Left ventricle myocardium superior (tissue), 1 donor: ENCODE measurements at regions not wholly inside any gene's neighbourhood (a gene's known extent, or its start where the extent isn't known, plus 50 kb on each side); places are given as distances from the start of the nearest gene placed in this dataset.
"Not testable (repeated sequence)": the region's sequence is repeated elsewhere in the genome, so short reads cannot be mapped to it uniquely, and the experiment has no call there.

Source experiments
- ATAC-seq: fragments of 200-7000 bp; cut with Tn5 transposase; one replicate; pipeline ENCODE4 v1.9.1; 2020; ENCODE audit warnings: mild to moderate bottlenecking, moderate library complexity
- DNase-seq: peaks from one replicate; pipeline ENCODE4 v3.0.0-alpha.2; 2020
- intact Hi-C: fragments of 100-400 bp; cut with micrococcal nuclease; formaldehyde crosslinking; loops from one replicate; pipeline ENCODE4 v1.11.0; 2022
- donor health status: DM: no; HTN: yes; CAD: no; lungs with severe emphysema.

DNA sequence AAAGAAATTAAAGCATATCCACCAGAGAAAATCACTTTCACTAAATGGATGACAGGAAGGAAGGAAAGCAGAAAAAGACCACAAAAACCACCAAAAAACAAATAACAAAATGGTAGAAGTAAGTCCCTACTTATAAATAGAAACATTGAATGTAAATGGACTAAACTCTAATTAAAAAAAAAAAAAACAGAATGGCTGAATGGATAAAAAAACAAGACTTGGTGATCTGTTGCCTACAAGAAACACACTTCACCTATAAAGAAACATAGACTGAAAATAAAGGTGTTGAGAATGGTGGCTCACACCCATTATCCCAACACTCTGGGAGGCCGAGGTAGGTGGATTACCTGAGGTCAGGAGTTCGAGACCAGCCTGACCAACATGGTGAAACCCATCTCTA, 122.9 kb downstream of the HMHB1 start:
- ATAC-seq (no peak), DNase-seq (no peak)
- intact Hi-C loops, result no loop called here

DNA sequence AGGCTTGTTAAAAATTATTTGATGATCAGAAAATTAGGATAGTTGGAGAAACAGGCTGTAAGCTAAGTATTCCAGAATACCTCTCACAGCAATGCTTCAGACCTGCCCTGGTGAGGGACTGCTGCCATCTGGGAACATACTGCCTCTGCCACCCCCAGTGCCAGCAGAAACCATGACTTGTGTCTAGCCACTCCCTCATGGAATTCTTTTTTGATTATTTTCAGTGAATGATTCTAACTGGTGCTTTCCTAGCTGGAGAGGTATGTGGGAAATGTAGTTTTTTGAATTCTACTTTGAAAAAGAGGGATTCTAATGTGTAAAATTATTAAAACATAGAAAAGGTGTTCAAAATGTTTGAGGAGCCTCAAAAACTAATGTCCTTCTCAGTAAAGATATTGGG, 126.3 kb downstream of the HMHB1 start:
- intact Hi-C loops, result no loop called here
- DNase-seq (no peak), ATAC-seq (no peak)

DNA sequence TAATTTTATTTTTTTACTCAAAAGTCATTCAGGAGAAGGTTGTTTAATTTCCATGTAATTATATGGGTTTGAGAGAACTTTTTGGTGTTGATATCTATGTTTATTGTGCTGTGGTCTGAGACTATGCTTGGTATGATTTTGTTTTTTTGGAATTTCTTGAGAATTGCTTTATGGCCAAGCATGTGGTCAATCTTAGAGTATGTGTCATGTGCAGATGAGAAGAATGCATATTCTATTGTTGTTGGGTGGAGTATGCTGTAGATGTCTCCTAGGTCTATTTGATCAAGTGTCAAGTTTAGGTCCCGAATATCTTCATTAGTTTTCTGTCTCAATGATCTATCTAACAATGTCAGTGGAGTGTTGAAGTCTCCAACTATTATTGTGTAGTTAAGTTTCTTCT, 134.9 kb downstream of the HMHB1 start:
- ATAC-seq (no peak), DNase-seq (no peak)
- intact Hi-C loops, result no loop called here

DNA sequence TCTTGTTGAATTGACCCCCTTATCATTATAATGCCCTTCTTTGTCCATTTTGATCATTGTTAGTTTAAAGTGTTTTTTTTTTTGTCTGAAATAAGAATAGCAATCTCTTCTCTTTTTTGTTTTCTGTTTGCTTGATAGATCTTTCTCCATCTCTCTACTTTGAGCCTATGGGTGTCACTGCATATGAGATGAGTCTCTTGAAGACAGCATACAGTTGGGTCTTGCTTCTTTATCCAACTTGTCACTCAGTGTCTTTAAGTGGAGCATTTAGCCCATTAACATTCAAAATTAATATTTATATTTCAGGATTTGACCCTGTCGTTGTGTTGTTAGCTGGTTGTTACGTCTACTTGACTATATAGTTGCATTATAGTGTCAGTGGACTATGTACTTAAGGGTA, 135.4 kb downstream of the HMHB1 start:
- intact Hi-C loops, result no loop called here
- ATAC-seq (no peak), DNase-seq (no peak)

DNA sequence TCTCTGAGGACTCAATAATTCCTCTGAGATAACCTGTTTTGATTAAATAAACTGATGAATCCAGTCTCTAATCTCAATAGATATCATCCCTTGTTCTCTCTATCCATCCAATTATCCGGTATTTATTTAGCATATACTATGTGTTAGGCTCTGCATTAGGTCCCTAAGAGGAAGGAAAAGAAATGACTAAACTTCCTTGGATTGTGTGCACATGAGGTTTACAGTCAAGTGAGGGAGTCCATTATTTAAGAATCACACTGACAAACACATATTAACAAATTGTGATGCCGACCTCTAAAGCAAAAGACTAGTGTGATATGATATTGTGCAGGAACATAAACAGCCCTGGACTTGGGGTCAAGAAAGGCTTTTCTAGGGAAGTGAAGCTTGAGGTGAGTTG, 140.8 kb downstream of the HMHB1 start:
- no peak for DNase-seq
- ATAC-seq, result no peak

DNA sequence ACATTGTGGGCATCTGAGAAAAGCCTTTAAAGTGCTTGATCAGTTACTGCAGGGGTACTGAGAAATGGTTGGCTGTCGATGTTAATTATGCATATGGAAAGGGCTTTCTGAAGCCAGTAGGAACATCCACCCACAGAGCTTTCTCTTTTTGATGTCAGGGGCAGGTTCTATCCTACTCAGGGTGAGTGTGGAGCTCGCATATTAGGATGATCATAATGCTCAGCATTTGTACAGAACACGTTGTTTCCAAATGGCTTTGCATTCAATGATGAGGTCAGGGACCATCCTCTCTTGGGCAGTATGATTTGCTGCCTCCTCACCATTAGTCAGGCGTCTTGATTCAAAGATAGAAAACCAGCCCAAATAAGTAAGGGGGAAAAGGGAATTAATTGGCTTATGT, 141.9 kb downstream of the HMHB1 start:
- DNase-seq (no peak), ATAC-seq (no peak)

More for the DNA sequence above, 140.8 kb downstream of the HMHB1 start:
- intact Hi-C loops, result no loop called here

DNA sequence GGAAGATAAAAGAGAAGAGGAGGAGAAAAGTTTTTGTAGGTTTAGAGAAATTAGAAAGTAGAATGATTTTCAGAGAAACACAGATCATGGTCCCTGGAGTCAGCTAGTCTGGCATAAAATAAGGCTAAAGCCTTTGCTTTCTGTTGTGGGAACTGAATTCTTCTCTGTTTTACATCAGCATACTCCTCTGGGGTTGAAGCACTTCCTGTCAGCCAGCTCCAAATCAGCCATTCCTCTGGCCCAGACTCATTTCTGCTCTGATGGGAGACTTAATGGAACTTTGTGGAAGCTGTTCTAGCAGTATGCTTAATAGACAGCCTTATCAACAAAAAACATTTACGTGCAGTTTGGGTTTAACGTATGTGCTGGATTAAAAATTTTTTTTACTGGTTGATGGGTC, 143.2 kb downstream of the HMHB1 start:
- intact Hi-C loops, result no loop called here

More for the DNA sequence above, 141.9 kb downstream of the HMHB1 start:
- intact Hi-C loops, result no loop called here

DNA sequence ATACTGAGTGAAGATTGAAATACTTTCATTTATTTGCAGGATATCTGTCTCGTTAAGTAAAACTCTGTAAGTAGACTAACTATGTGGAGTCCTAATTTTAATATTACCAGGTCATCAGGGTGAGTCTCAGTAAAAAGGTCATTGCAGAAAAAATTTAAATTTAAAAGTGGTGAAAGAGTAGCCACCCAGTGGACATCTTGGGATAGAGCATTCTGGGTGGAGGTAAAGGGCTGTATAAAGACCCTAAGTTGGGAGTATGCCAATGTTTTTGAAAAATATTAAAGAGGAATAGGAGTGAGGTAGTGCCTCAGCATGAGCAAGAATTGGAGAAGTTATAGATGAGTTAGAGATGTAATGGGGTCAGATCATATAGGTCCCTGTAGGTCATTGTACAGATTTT, 145.5 kb downstream of the HMHB1 start:
- no peak for DNase-seq
- intact Hi-C loops, result no loop called here
- ATAC-seq, result no peak

More for the DNA sequence above, 143.2 kb downstream of the HMHB1 start:
- peak; percentile 94 for ATAC-seq
- DNase-seq, result no peak

DNA sequence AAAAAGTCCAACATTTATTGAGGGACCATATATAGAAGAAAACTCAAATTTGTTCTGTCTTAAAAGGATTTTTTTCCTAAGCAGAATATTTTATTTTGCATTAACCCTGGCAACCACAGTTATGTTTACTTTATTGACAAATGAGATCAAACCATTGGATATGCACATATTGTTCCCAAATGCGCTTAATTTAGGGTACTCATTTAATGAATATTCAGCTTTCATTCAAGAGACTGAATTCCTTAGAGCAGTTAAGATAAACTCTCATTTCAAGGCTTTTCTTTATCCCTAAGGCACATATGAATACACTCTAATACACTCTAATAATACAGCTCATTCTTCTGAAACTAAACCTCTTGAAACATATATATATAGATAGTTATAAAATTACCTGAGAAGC, 150.2 kb downstream of the HMHB1 start:
- ATAC-seq (no peak), DNase-seq (no peak)
- intact Hi-C loops, result no loop called here

DNA sequence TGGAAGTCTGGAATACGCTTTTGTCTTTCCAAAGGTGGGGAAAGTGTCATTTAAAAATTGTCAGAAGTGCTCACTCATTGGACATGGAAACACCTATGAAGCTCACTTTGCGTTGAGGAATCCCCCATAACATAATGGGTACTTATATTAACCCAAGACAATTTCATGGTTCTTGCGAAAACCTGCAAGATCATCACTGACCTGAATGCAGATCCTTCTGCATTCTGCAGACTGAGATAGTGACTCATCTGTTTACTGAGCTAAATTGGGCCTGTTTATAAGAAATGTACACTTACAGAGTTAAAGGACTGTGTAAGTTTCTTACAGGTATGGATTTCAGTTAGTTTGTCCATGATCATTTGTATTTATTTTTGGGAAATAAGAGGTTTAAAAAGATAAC, 153.0 kb downstream of the HMHB1 start:
- intact Hi-C loops, result no loop called here
- no peak for ATAC-seq

DNA sequence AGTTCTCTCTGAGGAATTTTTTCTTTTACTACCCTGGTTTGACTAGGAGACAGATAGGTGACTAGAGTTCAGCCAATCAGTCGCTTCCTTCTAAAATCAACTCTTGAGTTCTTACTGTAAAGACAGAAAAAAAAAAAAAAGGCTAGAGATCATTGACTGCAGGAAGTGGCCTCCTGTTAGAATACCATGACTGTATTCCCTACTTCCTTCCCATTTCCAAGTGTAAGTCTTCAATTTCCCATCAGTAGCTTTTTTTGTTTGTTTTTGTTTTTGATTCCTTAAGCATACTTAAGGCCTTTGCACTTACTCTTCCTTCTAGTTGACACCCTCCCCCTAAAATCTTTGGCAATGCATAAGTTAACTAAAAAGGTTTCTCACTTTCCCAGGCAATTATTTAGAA, 154.3 kb downstream of the HMHB1 start:
- no peak for ATAC-seq
- intact Hi-C loops, result no loop called here
- DNase-seq, result no peak

More for the DNA sequence above, 153.0 kb downstream of the HMHB1 start:
- no peak for DNase-seq

DNA sequence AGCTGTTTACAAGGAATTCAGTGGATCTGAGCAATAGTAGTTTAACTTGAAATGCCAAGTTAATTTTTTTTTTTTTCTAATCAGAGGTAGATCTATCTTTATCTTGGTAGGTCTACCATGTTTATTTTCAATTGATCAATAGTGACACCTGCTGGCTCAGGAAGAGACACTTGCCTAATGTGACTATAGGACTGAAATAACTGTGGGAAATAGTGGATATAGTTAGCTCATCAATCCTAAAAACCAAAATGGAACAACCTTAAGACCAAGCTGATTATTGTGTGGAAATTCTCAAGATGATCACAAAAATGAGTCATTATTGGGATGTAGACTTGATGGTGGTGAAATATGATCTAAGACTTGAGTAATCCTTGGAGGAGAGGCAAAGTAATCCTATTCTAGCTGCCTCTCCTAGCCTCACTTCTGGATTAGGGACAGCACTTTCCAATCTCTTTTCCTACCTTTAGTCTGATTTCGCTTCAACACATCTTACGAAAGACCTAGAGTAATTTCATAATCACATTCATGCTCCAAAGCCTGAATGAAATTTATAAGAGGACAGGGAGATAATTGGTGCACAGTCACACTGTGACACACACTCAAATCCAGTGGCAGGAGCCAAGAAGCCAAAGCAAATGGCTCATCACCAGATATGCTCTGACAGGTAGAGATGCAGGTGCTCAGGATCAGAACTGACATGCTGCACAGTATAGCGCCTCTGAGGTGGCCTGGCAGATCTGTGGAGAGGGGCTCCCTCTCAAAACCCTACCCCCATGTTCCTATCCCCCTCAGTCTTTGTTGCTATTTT, 156.3 kb downstream of the HMHB1 start:
- intact Hi-C loops, result no loop called here
- ATAC-seq (peak; percentile 40), DNase-seq (no peak)

DNA sequence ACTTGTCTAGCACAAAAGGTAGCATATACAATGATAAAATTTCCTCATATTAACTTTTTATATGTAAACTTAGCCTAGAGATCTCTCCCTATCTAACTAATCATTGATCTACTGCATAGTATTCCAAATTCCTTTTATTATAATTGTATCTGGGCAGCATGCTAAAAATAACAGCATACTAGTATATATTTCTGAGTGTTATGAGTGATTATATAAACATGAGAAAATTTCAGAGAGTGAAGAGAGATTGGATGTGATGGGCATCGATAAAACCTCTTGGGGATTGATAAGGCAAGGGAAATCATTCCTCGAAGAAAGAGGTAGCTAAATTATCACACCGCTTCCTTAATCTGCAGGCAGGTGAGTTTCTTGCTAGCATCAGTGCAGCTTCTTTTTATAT, 158.2 kb downstream of the HMHB1 start:
- no peak for ATAC-seq

DNA sequence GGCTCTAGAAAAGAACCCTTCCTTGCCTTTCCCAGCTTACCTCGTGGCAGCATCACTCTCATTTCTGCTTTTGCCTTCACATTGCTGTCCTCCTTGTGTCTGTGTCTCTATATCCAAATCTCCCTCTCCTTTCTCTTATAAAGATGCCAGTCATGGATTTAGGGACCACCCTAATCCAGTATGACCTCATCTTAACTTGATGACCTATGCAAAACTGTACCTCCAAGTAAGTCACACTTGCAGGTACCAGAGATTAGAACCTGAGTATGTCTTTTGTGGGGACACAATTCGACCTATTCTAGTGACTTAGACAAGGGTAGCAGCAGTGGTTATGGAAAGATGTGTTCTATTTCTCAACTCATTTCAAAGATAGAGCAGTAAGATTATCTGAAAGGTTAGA, 160.1 kb downstream of the HMHB1 start:
- ATAC-seq (no peak), DNase-seq (no peak)
- intact Hi-C loops, result no loop called here

More for the DNA sequence above, 158.2 kb downstream of the HMHB1 start:
- intact Hi-C loops, result no loop called here
- DNase-seq, result no peak

DNA sequence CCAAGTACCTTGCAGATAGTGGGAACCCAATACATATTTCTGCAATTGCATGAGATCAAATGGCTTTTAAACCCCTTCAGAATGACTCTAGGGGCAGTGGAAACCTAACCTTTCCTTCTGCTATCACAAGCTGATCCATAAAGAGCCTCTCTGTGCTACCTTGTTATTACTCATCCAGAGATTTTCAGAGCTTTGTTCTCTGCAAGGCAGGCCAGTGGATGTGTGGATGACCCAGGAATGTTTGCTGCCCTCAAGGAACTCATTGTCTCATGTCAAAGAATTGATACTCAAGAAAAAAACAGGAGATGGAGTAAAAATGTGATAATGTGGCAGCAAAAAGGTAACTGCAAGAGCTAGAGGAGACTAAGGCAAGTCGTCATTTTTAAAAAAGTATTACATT, 164.1 kb downstream of the HMHB1 start:
- ATAC-seq, result no peak
- no peak for DNase-seq
- intact Hi-C loops, result no loop called here

DNA sequence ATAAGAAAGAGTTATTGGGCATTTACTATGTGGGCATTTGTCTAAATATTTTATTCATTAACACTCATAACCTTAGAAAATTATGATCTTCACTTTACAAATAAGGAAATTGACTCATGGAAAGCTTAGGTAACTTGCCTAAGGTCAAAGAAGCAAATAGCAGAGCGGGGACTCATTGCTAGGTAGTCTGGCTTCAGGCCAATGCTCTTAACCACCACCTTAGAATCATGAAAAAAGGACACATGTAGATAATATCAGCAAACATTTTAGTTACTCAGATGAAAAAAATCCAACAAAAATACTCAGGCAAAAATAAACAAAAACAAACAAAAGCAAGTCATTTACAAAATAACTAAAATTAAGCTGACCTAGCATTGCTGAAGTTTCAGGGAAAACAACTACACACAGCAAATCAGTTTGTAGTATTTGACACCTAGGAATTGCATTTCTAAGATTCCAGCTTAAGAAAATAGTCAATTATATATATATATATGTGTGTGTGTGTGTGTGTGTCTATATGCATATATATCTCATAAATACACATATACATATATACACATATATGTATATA, 166.0 kb downstream of the HMHB1 start:
- ATAC-seq (no peak), DNase-seq (no peak)
- intact Hi-C loops, result no loop called here

DNA sequence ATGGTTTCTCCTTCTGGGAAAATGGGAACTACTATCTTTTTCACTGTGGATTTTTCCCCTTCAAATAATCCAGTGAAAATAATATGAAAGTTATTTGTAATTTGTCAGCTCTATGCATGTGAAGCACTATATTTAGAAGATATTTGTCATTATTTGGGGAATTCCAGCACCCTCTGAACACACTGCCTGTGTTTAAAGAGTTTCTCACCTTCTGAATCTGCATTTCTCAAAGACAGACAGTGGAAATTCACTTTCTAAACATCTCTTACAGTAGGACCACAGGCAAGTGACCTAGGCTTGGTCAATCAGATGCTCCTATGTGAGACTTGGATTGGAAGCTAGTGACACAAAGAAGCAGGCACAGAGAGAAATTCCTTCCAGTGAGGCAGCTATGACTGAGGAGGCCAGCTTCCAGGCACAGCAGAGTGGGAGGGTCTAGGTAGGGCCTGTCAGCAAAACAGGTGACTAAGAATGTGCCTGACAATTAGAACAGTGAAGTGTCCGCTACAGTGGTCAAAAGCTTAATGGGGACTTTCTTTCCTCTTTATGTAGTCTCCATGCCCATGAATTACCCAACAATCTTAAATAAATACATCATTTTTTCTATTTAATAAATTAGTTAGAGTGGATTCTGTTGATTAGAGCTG, 167.2 kb downstream of the HMHB1 start:
- intact Hi-C loops, result no loop called here
- no peak for DNase-seq
- no peak for ATAC-seq

DNA sequence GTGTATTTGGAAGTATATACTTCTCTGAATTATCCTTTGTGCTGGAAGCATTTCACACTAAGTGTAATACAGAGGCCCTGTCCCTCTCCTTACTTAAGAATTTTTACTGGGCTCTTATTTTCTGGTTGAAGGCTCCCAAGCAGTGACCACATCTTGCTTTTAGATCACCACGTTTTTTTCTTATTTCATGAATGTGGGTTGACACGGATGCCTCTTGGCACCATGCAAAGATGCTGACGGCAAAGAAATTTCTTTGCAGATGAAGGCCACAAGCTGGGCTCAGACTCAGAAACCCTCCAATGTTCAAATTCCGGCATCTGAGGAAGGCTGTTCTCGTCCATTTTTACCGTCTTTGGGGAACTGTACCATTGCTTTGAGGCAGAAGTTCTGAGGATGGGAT, 168.5 kb downstream of the HMHB1 start:
- no peak for DNase-seq
- intact Hi-C loops, result no loop called here
- ATAC-seq, result no peak

DNA sequence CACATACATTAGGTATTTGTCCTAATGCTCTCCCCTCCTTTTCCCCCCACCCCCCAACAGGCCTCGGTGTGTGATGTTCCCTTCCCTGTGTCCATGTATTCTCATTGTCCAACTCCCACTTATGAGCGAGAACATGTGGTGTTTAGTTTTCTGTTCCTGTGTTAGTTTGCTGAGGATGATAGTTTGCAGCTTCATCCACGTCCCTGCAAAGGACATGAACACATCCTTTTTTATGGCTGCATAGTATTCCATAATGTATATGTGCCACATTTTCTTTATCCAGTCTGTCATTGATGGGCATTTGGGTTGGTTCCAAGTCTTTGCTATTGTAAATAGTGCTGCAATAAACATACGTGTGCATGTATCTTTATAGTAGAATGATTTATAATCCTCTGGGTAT, 171.0 kb downstream of the HMHB1 start:
- DNase-seq, ATAC-seq, intact Hi-C loops: not testable (repeated sequence)

DNA sequence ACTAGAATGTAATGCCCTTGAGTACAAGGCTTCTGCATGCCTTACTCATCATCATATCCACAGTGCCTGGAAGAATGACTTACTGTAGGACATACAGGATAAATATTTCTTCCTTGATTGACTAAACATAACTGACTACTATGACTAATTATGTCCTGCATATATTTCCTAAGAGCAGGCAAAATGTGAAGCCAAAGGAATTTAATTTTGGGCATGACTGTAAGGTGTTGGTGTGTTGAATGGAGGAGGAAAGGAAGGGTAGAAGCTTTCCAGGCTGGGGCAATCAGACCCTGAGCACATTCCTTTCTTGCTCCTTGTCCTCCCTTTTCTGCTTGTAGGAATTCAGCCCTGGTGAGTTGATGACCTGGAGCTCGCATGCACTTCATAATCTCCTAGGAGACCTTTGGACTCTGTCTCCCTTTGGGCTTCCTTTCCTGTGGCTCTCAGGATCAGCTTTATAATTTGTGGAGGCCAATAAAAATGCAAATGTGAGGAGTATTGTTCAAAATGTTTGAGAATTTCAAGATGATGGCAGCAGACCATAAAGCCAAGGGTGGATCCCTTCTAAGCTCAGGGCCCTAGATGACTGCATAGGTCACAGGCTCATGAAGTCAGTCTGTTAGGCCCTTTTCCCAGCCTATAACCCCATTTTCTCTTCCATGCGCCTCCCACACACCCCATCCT, 174.0 kb downstream of the HMHB1 start:
- peak; percentile 61 for ATAC-seq
- no peak for DNase-seq
- intact Hi-C loops, result no loop called here
